AG09309 (cell line): ENCODE measurements at regions not wholly inside any gene's neighbourhood (a gene's known extent, or its start where the extent isn't known, plus 50 kb on each side); places are given as distances from the start of the nearest gene placed in this dataset.

ENCODE experiments used
- DNase-seq: peaks from one replicate; pipeline ENCODE4 v3.0.0-alpha.2; 2010; ENCODE audit warnings: low read depth
- H3K4me3 ChIP-seq: 2 replicates; pipeline ENCODE4 v1.5.1; 2011; ENCODE audit warnings: mild to moderate bottlenecking, low read depth, low read length, moderate library complexity; ENCODE audit not compliant: control insufficient read depth
- CTCF ChIP-seq: IDR thresholded peaks from 2 replicates; pipeline ENCODE4 v1.5.1; 2011; ENCODE audit warnings: mild to moderate bottlenecking, low read depth, low read length, inconsistent platforms; ENCODE audit not compliant: insufficient read depth, control insufficient read depth; ENCODE audit errors: missing control alignments

GRCh38 chr3:24622696-24623225, 128.1 kb upstream of the THRB start:
- no peak overlapping the region for H3K4me3 ChIP-seq
- TF ChIP-seq CTCF, result no peak
- no peak for DNase-seq

DNA sequence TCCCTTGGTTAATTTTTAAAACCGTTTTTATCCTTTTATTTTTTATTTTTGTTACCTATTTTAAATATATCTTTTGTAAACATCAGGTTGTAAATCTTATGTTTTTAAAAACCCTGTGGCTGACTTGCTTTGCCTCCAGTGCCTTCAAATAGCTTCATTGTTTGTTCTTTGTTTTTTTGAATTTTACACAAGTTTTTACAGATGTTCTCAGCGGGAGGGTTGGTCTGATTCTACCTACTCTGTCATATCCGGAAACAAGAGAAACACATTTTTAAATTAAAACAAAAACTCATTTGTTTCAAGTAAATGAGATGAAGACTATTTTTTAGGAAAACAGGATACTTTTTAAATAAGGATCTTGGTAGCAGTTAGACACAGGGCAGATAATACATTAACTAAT, 129.0 kb upstream of the THRB start:
- TF ChIP-seq CTCF, result no peak
- no peak for DNase-seq
- H3K4me3 ChIP-seq, result no peak overlapping the region

- no peak overlapping the region for H3K4me3 ChIP-seq
- TF ChIP-seq CTCF, result no peak
- no peak for DNase-seq
Measured at GRCh38 chr3:24624938-24625681, 130.5 kb upstream of the THRB start.

DNA sequence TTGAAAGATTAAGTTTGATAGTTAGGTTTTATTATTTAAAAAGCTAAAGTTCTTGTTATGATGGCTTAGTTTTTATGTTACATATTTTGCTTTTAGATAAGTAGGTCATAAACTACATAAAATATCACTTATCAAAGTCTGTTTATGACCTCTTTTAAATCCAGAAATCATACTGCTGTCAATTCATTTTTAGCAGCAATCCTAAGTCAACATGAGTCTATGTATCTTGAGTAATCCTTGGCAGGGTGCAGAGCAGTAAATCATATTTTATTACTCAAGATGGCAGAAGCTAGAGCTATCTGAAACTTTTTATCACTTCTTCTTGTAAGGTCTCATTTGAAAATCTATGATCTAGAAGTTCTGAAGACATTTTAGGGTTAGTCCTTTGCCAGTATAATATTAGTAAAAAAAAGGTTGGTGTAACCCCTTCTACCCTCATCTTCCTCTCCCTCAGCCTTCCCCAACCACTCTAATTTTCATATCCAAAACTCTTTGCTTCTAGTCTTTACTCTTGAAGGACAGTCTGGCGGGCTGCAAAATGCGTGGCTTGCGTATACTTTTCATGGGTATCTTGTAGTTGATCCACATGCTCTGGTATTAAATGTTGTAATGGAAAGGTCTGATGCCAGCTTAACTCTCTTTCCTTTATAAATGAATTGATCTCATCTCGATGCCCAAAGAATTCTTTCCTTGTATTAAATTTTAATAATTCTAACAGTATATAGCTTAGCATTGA, 134.0 kb upstream of the THRB start:
- peak; percentile 13 for DNase-seq
- H3K4me3 ChIP-seq, result no peak overlapping the region
- no peak for TF ChIP-seq CTCF

DNA sequence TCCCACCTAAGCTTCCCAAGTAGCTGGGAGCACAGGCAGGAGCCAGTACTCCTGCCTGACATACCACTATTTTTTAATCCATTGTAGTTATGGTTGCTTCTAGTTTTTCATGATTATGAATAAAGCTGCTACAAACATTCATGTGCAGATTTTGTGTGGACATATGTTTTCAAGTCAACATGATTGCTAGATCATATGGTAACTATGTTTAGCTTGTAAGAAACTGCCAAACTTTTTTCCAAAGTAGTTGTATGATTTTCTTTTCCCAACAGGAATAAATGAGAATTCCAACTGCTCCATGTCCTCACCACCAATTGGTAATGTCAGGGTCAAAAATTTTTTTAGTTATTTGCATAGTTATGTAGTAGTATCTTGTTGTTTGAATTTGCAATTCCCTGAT, 136.8 kb upstream of the THRB start:
- H3K4me3 ChIP-seq, result no peak overlapping the region
- TF ChIP-seq CTCF, result no peak
- DNase-seq, result no peak

DNA sequence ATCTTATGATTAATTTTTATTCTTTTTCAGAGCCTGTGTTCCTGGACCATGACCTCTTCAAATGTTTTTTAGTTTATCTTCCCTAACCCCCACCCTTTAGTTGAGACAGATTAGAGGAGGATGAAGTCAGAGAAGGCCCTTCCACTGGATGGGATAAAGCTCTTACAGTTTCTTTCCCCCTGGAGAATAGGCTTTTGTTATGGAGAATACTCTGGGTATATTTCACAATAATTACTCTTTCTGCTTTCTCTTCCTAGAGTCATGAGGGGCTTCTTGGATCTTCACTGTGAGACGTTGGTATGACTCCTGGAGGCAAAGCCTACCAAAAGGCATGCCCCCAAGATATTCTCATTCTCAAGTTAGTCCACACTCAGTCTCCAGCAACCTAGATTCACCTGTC, 144.4 kb upstream of the THRB start:
- no peak overlapping the region for H3K4me3 ChIP-seq
- DNase-seq, result no peak
- TF ChIP-seq CTCF, result no peak
